ENCODE measurements at regions not wholly inside any gene's neighbourhood (a gene's known extent, or its start where the extent isn't known, plus 50 kb on each side); places are given as distances from the start of the nearest gene placed in this dataset.

DNA sequence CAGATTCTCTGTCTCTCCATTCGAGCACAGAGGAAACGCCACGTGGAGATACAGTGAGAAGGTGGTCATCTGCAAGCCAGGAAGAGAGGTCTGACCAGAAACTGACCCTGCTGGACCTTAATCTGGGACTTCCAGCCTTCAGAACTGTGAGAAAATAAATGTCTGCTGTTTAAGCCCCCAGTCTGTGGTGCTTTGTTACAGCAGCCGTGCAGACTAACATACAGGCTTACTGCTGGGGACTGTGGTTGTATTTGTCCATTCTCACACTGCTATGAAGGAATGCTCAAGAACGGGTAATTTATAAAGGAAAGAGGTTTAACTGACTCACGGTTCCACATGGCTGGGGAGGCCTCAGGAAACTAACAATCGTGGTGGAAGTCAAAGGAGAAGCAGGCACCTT lies 432.7 kb downstream of the IRS1 start:
- DNase-seq (no peak), ATAC-seq (no peak)
- H3K4me3 ChIP-seq, result no peak overlapping the region
- H3K36me3 ChIP-seq, result no peaks in the 10 kb centered on the region
- TF ChIP-seq POLR2A (IDR thresholded peaks at IDR 0.05) (no peak), CTCF (IDR thresholded peaks at IDR 0.05) (no peak)
- H3K9me3 ChIP-seq, result no peaks in the 10 kb centered on the region
- no peaks in the 10 kb centered on the region for H3K4me1 ChIP-seq
- no peak overlapping the region for H3K27ac ChIP-seq
- H3K27me3 ChIP-seq, result no peaks in the 10 kb centered on the region
- 76% methylated on average over 7 of the region's 7 CpGs for WGBS (ENCODE audit: insufficient coverage, low coverage, low lambda C conversion rate, missing lambda C conversion rate)
- intact Hi-C loops (cut with DNase I), result no loop called here

DNA sequence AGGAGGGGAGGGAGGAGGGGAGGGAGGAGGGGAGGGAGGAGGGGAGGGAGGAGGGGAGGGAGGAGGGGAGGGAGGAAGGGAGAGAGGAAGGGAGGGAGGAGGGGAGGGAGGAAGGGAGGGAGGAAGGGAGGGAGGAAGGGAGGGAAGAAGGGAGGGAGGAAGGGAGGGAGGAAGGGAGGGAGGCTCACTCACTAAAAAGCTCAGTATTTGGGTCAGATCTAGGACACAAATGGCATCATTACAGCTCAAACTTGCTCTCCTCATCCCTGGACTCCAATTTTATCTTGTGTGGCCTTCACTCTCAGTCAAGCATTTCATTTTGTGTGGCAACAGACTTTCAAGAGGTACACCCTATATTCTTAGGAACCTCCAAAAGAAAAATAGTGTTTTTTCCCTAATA lies 435.4 kb downstream of the IRS1 start:
- Histone ChIP-seq H3K4me1 (no peaks in the 10 kb centered on the region), H3K27ac (no peak overlapping the region), H3K9me3 (no peaks in the 10 kb centered on the region), H3K36me3 (no peaks in the 10 kb centered on the region), H3K27me3 (no peaks in the 10 kb centered on the region), H3K4me3 (no peak overlapping the region)
- TF ChIP-seq CTCF (IDR thresholded peaks at IDR 0.05) (no peak), POLR2A (IDR thresholded peaks at IDR 0.05) (no peak)
- DNase-seq (no peak), ATAC-seq (no peak)
- intact Hi-C loops (cut with DNase I), result no loop called here

- intact Hi-C loops (cut with DNase I), result no loop called here
- Histone ChIP-seq H3K9me3 (no peaks in the 10 kb centered on the region), H3K27me3 (no peaks in the 10 kb centered on the region), H3K36me3 (no peaks in the 10 kb centered on the region), H3K4me1 (no peaks in the 10 kb centered on the region), H3K4me3 (no peak overlapping the region), H3K27ac (no peak overlapping the region)
- TF ChIP-seq CTCF (IDR thresholded peaks at IDR 0.05) (no peak), POLR2A (IDR thresholded peaks at IDR 0.05) (no peak)
- WGBS (ENCODE audit: insufficient coverage, low coverage, low lambda C conversion rate, missing lambda C conversion rate), result 62% methylated on average over 2 of the region's 2 CpGs
- ATAC-seq (no peak), DNase-seq (no peak)
Observed at GRCh38 chr2:226362980-226363379, 436.6 kb downstream of the IRS1 start.

DNA sequence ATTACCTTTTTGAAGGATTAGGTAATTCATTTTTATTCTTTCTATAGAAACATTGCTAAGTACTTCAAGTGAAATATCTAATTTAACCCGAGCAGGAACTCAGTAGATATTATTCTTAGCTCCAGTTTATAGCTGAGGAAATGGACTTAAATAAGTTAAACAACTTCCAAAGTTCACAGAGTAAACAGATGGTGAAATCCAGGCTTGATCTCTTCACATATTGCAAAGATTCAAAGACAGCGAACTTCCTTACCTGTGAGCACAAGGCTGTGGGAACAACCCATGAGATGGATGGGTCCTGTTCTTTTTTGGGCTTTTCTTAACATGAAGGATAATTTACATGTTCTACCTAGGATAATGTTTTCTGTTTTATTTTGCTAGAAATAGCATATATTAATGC lies 439.0 kb downstream of the IRS1 start:
- no peaks in the 10 kb centered on the region for H3K36me3 ChIP-seq
- H3K9me3 ChIP-seq, result no peaks in the 10 kb centered on the region
- H3K4me1 ChIP-seq, result no peaks in the 10 kb centered on the region
- ATAC-seq (peak in 1 of 4 donors; percentile 44), DNase-seq (no peak)
- H3K27ac ChIP-seq, result no peak overlapping the region
- no peak for TF ChIP-seq CTCF (IDR thresholded peaks at IDR 0.05)
- TF ChIP-seq POLR2A (IDR thresholded peaks at IDR 0.05), result no peak
- 59% methylated on average over 2 of the region's 2 CpGs for WGBS (ENCODE audit: insufficient coverage, low coverage, low lambda C conversion rate, missing lambda C conversion rate)
- intact Hi-C loops (cut with DNase I), result no loop called here
- no peak overlapping the region for H3K4me3 ChIP-seq
- no peaks in the 10 kb centered on the region for H3K27me3 ChIP-seq

GRCh38 chr2:226358688-226359087 lies 440.9 kb downstream of the IRS1 start:
- intact Hi-C loops (cut with DNase I), result no loop called here
- WGBS (ENCODE audit: insufficient coverage, low coverage, low lambda C conversion rate, missing lambda C conversion rate), result 81% methylated on average over 5 of the region's 5 CpGs
- H3K27me3 ChIP-seq, result no peaks in the 10 kb centered on the region
- ATAC-seq, result no peak
- no peaks in the 10 kb centered on the region for H3K4me1 ChIP-seq
- no peaks in the 10 kb centered on the region for H3K9me3 ChIP-seq
- H3K27ac ChIP-seq, result no peak overlapping the region
- no peak for DNase-seq
- no peak overlapping the region for H3K4me3 ChIP-seq
- no peaks in the 10 kb centered on the region for H3K36me3 ChIP-seq
- TF ChIP-seq POLR2A (IDR thresholded peaks at IDR 0.05) (no peak), CTCF (IDR thresholded peaks at IDR 0.05) (no peak)
